Kidney epithelial cell (primary cell): ENCODE measurements at regions not wholly inside any gene's neighbourhood (a gene's known extent, or its start where the extent isn't known, plus 50 kb on each side); places are given as distances from the start of the nearest gene placed in this dataset.

Experiments
- DNase-seq: peaks from one replicate; pipeline ENCODE4 v3.0.0-alpha.2; 2010; ENCODE audit warnings: low read depth
- H3K27me3 ChIP-seq: 2 replicates; pipeline ENCODE4 v1.6.0; 2011; ENCODE audit warnings: low read length; ENCODE audit not compliant: control insufficient read depth, insufficient read depth
- H3K36me3 ChIP-seq: 2 replicates; pipeline ENCODE4 v1.5.1; 2011; ENCODE audit warnings: low read length; ENCODE audit not compliant: control insufficient read depth, insufficient read depth
- H3K4me3 ChIP-seq: 2 replicates; pipeline ENCODE4 v1.5.1; 2011; ENCODE audit warnings: low read depth, mild to moderate bottlenecking, control low read depth, low read length
- TF ChIP-seq, protein P1 (sequence below): IDR thresholded peaks from 2 replicates; pipeline ENCODE4 v1.5.1; 2011; ENCODE audit warnings: mild to moderate bottlenecking, moderate library complexity, low read length, control low read depth, inconsistent platforms; ENCODE audit not compliant: insufficient read depth, poor library complexity, severe bottlenecking

DNA sequence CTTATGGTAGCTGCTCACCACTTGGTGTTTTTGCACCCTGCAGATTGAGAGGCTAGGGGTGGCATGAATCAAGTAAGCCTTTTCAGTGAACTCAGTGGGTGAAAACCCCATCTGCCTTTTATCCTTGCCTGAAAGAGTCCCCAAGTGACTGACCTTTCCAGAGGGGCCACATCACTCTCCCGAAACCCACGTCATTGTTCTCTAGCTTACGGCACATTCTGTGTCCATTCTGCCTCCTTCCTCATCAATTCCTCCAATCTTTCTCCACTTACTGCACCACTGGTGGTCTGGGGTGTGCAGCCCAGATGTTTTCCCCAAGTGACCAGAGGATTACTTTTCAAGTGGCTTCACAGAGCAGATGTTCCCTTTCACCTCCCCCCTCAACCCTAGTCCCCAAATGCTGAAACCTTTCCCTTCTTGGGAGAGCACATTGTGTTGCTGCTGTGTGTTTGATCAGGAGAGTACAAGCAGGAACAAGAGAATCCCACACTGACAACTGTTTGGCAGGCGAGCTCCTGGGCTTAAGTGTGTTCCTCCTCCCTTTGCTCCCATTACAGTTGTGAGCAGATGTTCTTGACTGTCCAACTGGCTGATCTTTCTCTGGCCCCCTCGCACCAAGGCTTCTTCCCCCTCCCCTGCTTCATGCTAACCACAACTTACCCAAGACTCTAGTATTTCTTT, 138.0 kb upstream of the IGF1 start:
- no peaks in the 10 kb centered on the region for H3K27me3 ChIP-seq
- TF ChIP-seq, protein P1, sequence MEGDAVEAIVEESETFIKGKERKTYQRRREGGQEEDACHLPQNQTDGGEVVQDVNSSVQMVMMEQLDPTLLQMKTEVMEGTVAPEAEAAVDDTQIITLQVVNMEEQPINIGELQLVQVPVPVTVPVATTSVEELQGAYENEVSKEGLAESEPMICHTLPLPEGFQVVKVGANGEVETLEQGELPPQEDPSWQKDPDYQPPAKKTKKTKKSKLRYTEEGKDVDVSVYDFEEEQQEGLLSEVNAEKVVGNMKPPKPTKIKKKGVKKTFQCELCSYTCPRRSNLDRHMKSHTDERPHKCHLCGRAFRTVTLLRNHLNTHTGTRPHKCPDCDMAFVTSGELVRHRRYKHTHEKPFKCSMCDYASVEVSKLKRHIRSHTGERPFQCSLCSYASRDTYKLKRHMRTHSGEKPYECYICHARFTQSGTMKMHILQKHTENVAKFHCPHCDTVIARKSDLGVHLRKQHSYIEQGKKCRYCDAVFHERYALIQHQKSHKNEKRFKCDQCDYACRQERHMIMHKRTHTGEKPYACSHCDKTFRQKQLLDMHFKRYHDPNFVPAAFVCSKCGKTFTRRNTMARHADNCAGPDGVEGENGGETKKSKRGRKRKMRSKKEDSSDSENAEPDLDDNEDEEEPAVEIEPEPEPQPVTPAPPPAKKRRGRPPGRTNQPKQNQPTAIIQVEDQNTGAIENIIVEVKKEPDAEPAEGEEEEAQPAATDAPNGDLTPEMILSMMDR: no peak
- DNase-seq: no peak
- H3K36me3 ChIP-seq: no peaks in the 10 kb centered on the region
- H3K4me3 ChIP-seq: no peak overlapping the region

- H3K27me3 ChIP-seq: no peaks in the 10 kb centered on the region
- no peak overlapping the region for H3K4me3 ChIP-seq
- TF ChIP-seq, protein P1: no peak
- no peak for DNase-seq
- H3K36me3 ChIP-seq: no peaks in the 10 kb centered on the region
These were observed 136.3 kb upstream of the IGF1 start for GRCh38 chr12:102616692-102617091.

DNA sequence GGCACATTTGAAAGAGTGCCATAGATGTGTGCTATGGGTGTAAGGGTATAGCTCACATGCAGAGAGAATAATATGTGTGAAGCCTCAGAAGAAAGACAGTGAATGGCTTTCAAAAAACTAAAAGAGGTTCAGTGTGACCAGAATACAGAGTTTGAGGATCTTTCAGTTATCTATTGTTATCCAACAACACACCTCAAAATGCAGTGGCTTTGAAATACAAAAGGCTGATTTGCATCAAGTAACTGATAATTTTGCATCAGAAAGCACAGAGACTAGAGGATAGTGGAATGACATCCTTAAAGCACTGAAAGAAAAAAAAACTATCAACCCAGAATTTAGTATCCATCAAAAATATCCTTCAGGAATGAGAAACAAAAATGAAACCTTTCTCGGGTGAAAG, 131.6 kb upstream of the IGF1 start:
- TF ChIP-seq, protein P1: no peak
- no peak for DNase-seq
- Histone ChIP-seq H3K27me3 (no peaks in the 10 kb centered on the region), H3K36me3 (no peaks in the 10 kb centered on the region), H3K4me3 (no peak overlapping the region)

- Histone ChIP-seq H3K36me3 (no peaks in the 10 kb centered on the region), H3K27me3 (no peaks in the 10 kb centered on the region), H3K4me3 (no peak overlapping the region)
- TF ChIP-seq, protein P1: no peak
- no peak for DNase-seq
These were observed 129.6 kb upstream of the IGF1 start for GRCh38 chr12:102609996-102610395.

DNA sequence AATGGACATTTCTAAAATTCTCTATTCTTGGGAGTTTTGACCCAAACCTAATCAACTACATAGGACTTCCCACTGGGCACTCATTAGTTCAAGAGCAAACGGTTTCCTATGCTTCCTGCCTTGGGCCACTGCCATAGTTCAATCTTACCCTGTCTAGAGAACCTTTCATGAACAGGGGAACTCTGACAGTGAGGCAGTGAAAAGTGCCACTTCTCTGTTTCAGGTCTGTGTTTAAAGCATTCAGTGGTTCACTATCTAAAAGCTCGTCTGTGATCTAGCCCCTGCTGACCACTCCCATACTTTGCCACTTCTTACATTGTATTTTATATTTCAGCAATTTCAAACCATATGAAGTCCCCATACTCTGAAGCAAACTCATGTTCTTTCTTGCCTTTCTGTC, 122.7 kb upstream of the IGF1 start:
- no peak for DNase-seq
- TF ChIP-seq, protein P1: no peak
- no peak overlapping the region for H3K4me3 ChIP-seq
- H3K36me3 ChIP-seq: no peaks in the 10 kb centered on the region
- no peaks in the 10 kb centered on the region for H3K27me3 ChIP-seq

GRCh38 chr12:102602521-102602920, 122.2 kb upstream of the IGF1 start:
- no peak for DNase-seq
- Histone ChIP-seq H3K36me3 (no peaks in the 10 kb centered on the region), H3K27me3 (no peaks in the 10 kb centered on the region), H3K4me3 (no peak overlapping the region)
- TF ChIP-seq, protein P1: no peak
